H9 (cell line): ENCODE measurements at regions not wholly inside any gene's neighbourhood (a gene's known extent, or its start where the extent isn't known, plus 50 kb on each side); places are given as distances from the start of the nearest gene placed in this dataset.

ENCODE experiments used
- DNase-seq: peaks from one replicate; pipeline ENCODE4 v3.0.0-alpha.2; 2017
- H2AFZ ChIP-seq: one replicate; pipeline ENCODE4 v1.6.1; 2013; ENCODE audit warnings: mild to moderate bottlenecking, low read length, control low read depth, moderate library complexity
- H2AK5ac ChIP-seq: 2 replicates; pipeline ENCODE4 v1.6.1; 2013; ENCODE audit warnings: low read length, control low read depth, mixed read lengths; ENCODE audit not compliant: insufficient read length
- H2BK120ac ChIP-seq: one replicate; pipeline ENCODE4 v1.6.1; 2013; ENCODE audit warnings: low read depth, mild to moderate bottlenecking, low read length, control low read depth, inconsistent platforms; ENCODE audit not compliant: poor library complexity, severe bottlenecking
- H2BK12ac ChIP-seq: 2 replicates; pipeline ENCODE4 v1.6.1; 2013; ENCODE audit warnings: low read length, control low read depth, mixed read lengths, low read depth; ENCODE audit not compliant: insufficient read length
- H2BK15ac ChIP-seq: 2 replicates; pipeline ENCODE4 v1.6.1; 2013; ENCODE audit warnings: low read depth, low read length, control low read depth
- H2BK20ac ChIP-seq: one replicate; pipeline ENCODE4 v1.6.1; 2013; ENCODE audit warnings: low read depth, mild to moderate bottlenecking, low read length, control low read depth, inconsistent platforms; ENCODE audit not compliant: poor library complexity, severe bottlenecking
- H2BK5ac ChIP-seq: 2 replicates; pipeline ENCODE4 v1.6.1; 2013; ENCODE audit warnings: low read length, control low read depth, mixed read lengths; ENCODE audit not compliant: insufficient read length
- H3K14ac ChIP-seq: 2 replicates; pipeline ENCODE4 v1.6.1; 2013; ENCODE audit warnings: low read length, control low read depth; ENCODE audit not compliant: insufficient read depth
- H3K18ac ChIP-seq: 2 replicates; pipeline ENCODE4 v1.6.1; 2013; ENCODE audit warnings: low read depth, mild to moderate bottlenecking, mixed read lengths, low read length, control low read depth; ENCODE audit not compliant: insufficient read length
- H3K23ac ChIP-seq: 2 replicates; pipeline ENCODE4 v1.6.1; 2013; ENCODE audit warnings: low read length, control low read depth, mixed read lengths, low read depth; ENCODE audit not compliant: insufficient read length
- H3K23me2 ChIP-seq: 2 replicates; pipeline ENCODE4 v1.6.1; 2013; ENCODE audit warnings: low read depth, mild to moderate bottlenecking, mixed read lengths, low read length, control low read depth; ENCODE audit not compliant: insufficient read length, poor library complexity, severe bottlenecking
- H3K27ac ChIP-seq: 2 replicates; pipeline ENCODE4 v1.5.1; 2013; ENCODE audit warnings: low read length, control low read depth, mixed read lengths, low read depth; ENCODE audit not compliant: insufficient read length
- H3K27me3 ChIP-seq: 2 replicates; pipeline ENCODE4 v1.6.1; 2013; ENCODE audit warnings: low read length, control low read depth, inconsistent platforms; ENCODE audit not compliant: insufficient read depth
- H3K4ac ChIP-seq: 2 replicates; pipeline ENCODE4 v1.6.1; 2013; ENCODE audit warnings: low read depth, mild to moderate bottlenecking, control low read depth, inconsistent platforms, low read length, moderate library complexity
- H3K4me1 ChIP-seq: 2 replicates; pipeline ENCODE4 v1.6.1; 2013; ENCODE audit warnings: low read length, control low read depth, inconsistent platforms; ENCODE audit not compliant: insufficient read depth
- H3K4me2 ChIP-seq: 2 replicates; pipeline ENCODE4 v1.6.1; 2013; ENCODE audit warnings: low read length, control low read depth, mixed read lengths; ENCODE audit not compliant: insufficient read length, insufficient read depth
- H3K56ac ChIP-seq: 2 replicates; pipeline ENCODE4 v1.6.1; 2013; ENCODE audit warnings: low read depth, mild to moderate bottlenecking, mixed read lengths, low read length, control low read depth; ENCODE audit not compliant: insufficient read length
- H3K79me1 ChIP-seq: 2 replicates; pipeline ENCODE4 v1.6.1; 2013; ENCODE audit warnings: low read depth, mild to moderate bottlenecking, moderate library complexity, low read length, control low read depth, inconsistent platforms; ENCODE audit not compliant: insufficient read depth, poor library complexity, severe bottlenecking
- H3K79me2 ChIP-seq: 2 replicates; pipeline ENCODE4 v1.6.1; 2013; ENCODE audit warnings: low read length, control low read depth, inconsistent platforms; ENCODE audit not compliant: insufficient read depth
- H3K9ac ChIP-seq: 2 replicates; pipeline ENCODE4 v1.6.1; 2013; ENCODE audit warnings: low read length, control low read depth, mixed read lengths; ENCODE audit not compliant: insufficient read length; ENCODE audit errors: extremely low read depth
- H3K9me3 ChIP-seq: one replicate; pipeline ENCODE4 v1.6.1; 2013; ENCODE audit warnings: low read depth, low read length, inconsistent platforms; ENCODE audit not compliant: control insufficient read depth
- H3T11ph ChIP-seq: one replicate; pipeline ENCODE4 v1.6.1; 2013; ENCODE audit warnings: mild to moderate bottlenecking, low read length, control low read depth, inconsistent platforms
- H4K20me1 ChIP-seq: one replicate; pipeline ENCODE4 v1.6.1; 2013; ENCODE audit not compliant: control insufficient read depth, insufficient read length, insufficient read depth
- H4K5ac ChIP-seq: 2 replicates; pipeline ENCODE4 v1.6.1; 2013; ENCODE audit warnings: low read depth, mild to moderate bottlenecking, mixed read lengths, low read length, control low read depth; ENCODE audit not compliant: insufficient read length
- H4K8ac ChIP-seq: replicated peaks from 2 replicates; pipeline ENCODE4 v1.6.1; 2013; ENCODE audit warnings: low read length, control low read depth, mixed read lengths, low read depth; ENCODE audit not compliant: insufficient read length
- H4K91ac ChIP-seq: 2 replicates; pipeline ENCODE4 v1.6.1; 2013; ENCODE audit warnings: low read depth, mild to moderate bottlenecking, moderate library complexity, mixed read lengths, low read length, control low read depth; ENCODE audit not compliant: insufficient read length
- H3K27ac Mint-ChIP-seq, 3 experiments: 2 replicates in 2 of 3; 3 replicates in 1 of 3; pipeline ENCODE4 v1.8.0; 2020 to 2021; ENCODE audit warnings: mixed read lengths in 3 of 3, mild to moderate bottlenecking in 1 of 3, moderate library complexity in 1 of 3
- H3K27me3 Mint-ChIP-seq: 2 replicates; pipeline ENCODE4 v1.8.0; 2021; ENCODE audit warnings: low read depth, mild to moderate bottlenecking, moderate library complexity, mixed read lengths
- H3K36me3 Mint-ChIP-seq, 3 experiments: 2 replicates in 2 of 3; 3 replicates in 1 of 3; pipeline ENCODE4 v1.8.0; 2020 to 2021; ENCODE audit warnings: low read depth in 3 of 3, mixed read lengths in 3 of 3; ENCODE audit not compliant: insufficient read depth in 1 of 3
- H3K4me1 Mint-ChIP-seq, 2 experiments: 2 replicates each; pipeline ENCODE4 v1.8.0; 2020; ENCODE audit warnings: mixed read lengths in 2 of 2
- H3K4me3 Mint-ChIP-seq, 2 experiments: 2 replicates in 1 of 2; 3 replicates in 1 of 2; pipeline ENCODE4 v1.8.0; 2020 to 2021; ENCODE audit warnings: mild to moderate bottlenecking in 2 of 2, mixed read lengths in 2 of 2, moderate library complexity in 1 of 2
- H3K9me3 Mint-ChIP-seq, 2 experiments: 2 replicates in 1 of 2; 3 replicates in 1 of 2; pipeline ENCODE4 v1.8.0; 2020; ENCODE audit warnings: mild to moderate bottlenecking in 2 of 2, mixed read lengths in 2 of 2, moderate library complexity in 1 of 2
- TF ChIP-seq, protein P1 (sequence below): fragments of 200-600 bp; sonication (generic); conservative IDR thresholded peaks from 3 replicates; pipeline ENCODE4 v1.8.0; 2021; ENCODE audit warnings: antibody characterized with exemption, mild to moderate bottlenecking

DNA sequence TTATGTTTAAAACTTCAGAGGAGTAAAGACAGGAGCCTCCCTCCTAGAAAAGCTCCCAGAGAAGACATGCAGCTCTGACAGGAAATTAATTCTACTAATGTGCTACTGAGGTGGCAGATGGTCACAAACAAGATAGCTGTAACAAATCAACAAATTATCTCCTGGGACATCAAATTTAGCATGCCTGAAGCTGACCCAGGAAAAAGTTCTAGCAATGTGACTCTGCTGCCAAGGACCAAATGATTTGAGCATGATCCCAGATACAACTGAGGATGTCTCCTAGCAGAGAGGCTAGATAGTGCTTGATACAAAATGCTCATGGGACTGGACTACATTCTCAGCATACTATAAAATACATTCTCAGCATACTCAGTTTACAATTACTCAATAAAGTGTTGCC is 413.5 kb upstream of the SMC2 start:
- Histone ChIP-seq H4K20me1 (no peaks in the 10 kb centered on the region), H2BK120ac (no peak overlapping the region), H3K4ac (no peak overlapping the region), H2AFZ (no peak overlapping the region), H3K4me1 (no peaks in the 10 kb centered on the region), H3K27ac (no peak overlapping the region), H2BK15ac (no peak overlapping the region), H3K9ac (no peak overlapping the region), H4K91ac (no peak overlapping the region), H2BK5ac (no peak overlapping the region), H3T11ph (no peak overlapping the region), H3K4me2 (no peak overlapping the region), H2BK12ac (no peak overlapping the region), H3K56ac (no peak overlapping the region), H2AK5ac (no peak overlapping the region), H4K5ac (no peak overlapping the region), H3K79me2 (no peaks in the 10 kb centered on the region), H3K9me3 (no peaks in the 10 kb centered on the region), H4K8ac (no peak overlapping the region), H3K23ac (no peak overlapping the region), H3K18ac (no peak overlapping the region), H2BK20ac (no peak overlapping the region), H3K23me2 (no peaks in the 10 kb centered on the region), H3K27me3 (no peaks in the 10 kb centered on the region), H3K79me1 (no peaks in the 10 kb centered on the region), H3K14ac (no peak overlapping the region)
- TF ChIP-seq, protein P1, sequence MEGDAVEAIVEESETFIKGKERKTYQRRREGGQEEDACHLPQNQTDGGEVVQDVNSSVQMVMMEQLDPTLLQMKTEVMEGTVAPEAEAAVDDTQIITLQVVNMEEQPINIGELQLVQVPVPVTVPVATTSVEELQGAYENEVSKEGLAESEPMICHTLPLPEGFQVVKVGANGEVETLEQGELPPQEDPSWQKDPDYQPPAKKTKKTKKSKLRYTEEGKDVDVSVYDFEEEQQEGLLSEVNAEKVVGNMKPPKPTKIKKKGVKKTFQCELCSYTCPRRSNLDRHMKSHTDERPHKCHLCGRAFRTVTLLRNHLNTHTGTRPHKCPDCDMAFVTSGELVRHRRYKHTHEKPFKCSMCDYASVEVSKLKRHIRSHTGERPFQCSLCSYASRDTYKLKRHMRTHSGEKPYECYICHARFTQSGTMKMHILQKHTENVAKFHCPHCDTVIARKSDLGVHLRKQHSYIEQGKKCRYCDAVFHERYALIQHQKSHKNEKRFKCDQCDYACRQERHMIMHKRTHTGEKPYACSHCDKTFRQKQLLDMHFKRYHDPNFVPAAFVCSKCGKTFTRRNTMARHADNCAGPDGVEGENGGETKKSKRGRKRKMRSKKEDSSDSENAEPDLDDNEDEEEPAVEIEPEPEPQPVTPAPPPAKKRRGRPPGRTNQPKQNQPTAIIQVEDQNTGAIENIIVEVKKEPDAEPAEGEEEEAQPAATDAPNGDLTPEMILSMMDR, result no peak
- H3K9me3 Mint-ChIP-seq, result no peaks in the 10 kb centered on the region
- DNase-seq, result no peak
- no peaks in the 10 kb centered on the region for H3K27me3 Mint-ChIP-seq
- H3K4me1 Mint-ChIP-seq, result peaks cover 0 to 5% of the 10 kb centered on the region in 2 experiments; a peak in 2 of 4 replicates
- H3K27ac Mint-ChIP-seq, result no peak overlapping the region
- H3K36me3 Mint-ChIP-seq, result no peaks in the 10 kb centered on the region
- no peak overlapping the region for H3K4me3 Mint-ChIP-seq
